DND-41 (cell line): ENCODE measurements at regions not wholly inside any gene's neighbourhood (a gene's known extent, or its start where the extent isn't known, plus 50 kb on each side); places are given as distances from the start of the nearest gene placed in this dataset.

Experiments
- ATAC-seq: fragments of 200-7000 bp; cut with Tn5 transposase; 3 replicates; pipeline ENCODE4 v1.9.1; 2021; ENCODE audit warnings: low read depth; ENCODE audit not compliant: insufficient read depth
- DNase-seq: peaks from one replicate; pipeline ENCODE4 v3.0.0-alpha.2; 2020
- H2AFZ ChIP-seq: 2 replicates; pipeline ENCODE4 v1.6.0; 2012; ENCODE audit warnings: low read depth, low read length
- H3K27ac ChIP-seq: 2 replicates; pipeline ENCODE4 v1.5.1; 2012; ENCODE audit warnings: low read length, inconsistent platforms
- H3K27me3 ChIP-seq: fragments of 200-600 bp; sonication (generic); 2 replicates; pipeline ENCODE4 v1.6.0; 2012; ENCODE audit warnings: low read length, mild to moderate bottlenecking, inconsistent platforms; ENCODE audit not compliant: insufficient read depth, poor library complexity
- H3K36me3 ChIP-seq: 2 replicates; pipeline ENCODE4 v1.5.1; 2012; ENCODE audit warnings: low read length, inconsistent platforms; ENCODE audit not compliant: insufficient read depth
- H3K4me1 ChIP-seq: 2 replicates; pipeline ENCODE4 v1.5.1; 2012; ENCODE audit warnings: mild to moderate bottlenecking, low read length; ENCODE audit not compliant: insufficient read depth
- H3K4me2 ChIP-seq: 2 replicates; pipeline ENCODE4 v1.6.0; 2012; ENCODE audit warnings: mild to moderate bottlenecking, moderate library complexity, low read length, inconsistent platforms; ENCODE audit not compliant: insufficient read depth
- H3K4me3 ChIP-seq, 2 experiments: fragments of 200-600 bp in 1 of 2; shearing (Covaris generic) in 1 of 2; 2 replicates each; pipeline ENCODE4 v1.5.1; 2012 to 2016; ENCODE audit warnings: inconsistent platforms in 2 of 2, low read length in 2 of 2, mild to moderate bottlenecking in 2 of 2, low read depth in 1 of 2, moderate library complexity in 1 of 2
- H3K79me2 ChIP-seq: 2 replicates; pipeline ENCODE4 v1.6.0; 2012; ENCODE audit warnings: low read length, inconsistent platforms; ENCODE audit not compliant: insufficient read depth
- H3K9ac ChIP-seq: 2 replicates; pipeline ENCODE4 v1.6.0; 2012; ENCODE audit warnings: low read depth, mild to moderate bottlenecking, inconsistent platforms, low read length, moderate library complexity
- H3K9me3 ChIP-seq: 2 replicates; pipeline ENCODE4 v1.5.1; 2012; ENCODE audit warnings: low read length, moderate library complexity, mild to moderate bottlenecking, inconsistent platforms; ENCODE audit not compliant: insufficient read depth, severe bottlenecking
- H4K20me1 ChIP-seq: 2 replicates; pipeline ENCODE4 v1.6.0; 2012; ENCODE audit warnings: low read length; ENCODE audit not compliant: insufficient read depth
- CTCF ChIP-seq: IDR thresholded peaks from 2 replicates; pipeline ENCODE4 v1.5.1; 2012; ENCODE audit warnings: borderline replicate concordance, low read length, moderate library complexity, mild to moderate bottlenecking; ENCODE audit not compliant: poor library complexity, severe bottlenecking; ENCODE audit errors: extremely low read depth
- EZH2 ChIP-seq: IDR thresholded peaks from 3 replicates; pipeline ENCODE4 v1.6.1; 2012; ENCODE audit warnings: borderline replicate concordance, low read depth, mild to moderate bottlenecking, moderate library complexity, low read length, inconsistent platforms; ENCODE audit not compliant: severe bottlenecking

GRCh38 chr2:128490321-128490720 is 171.7 kb upstream of the HS6ST1 start:
- Histone ChIP-seq H3K27ac (peak overlapping the region; percentile 71), H3K4me3 (no peak overlapping the region), H3K4me2 (0 out of 2 replicates have a peak overlapping the region, but pooled peaks have one; percentile 1), H3K27me3 (no peaks in the 10 kb centered on the region), H3K79me2 (no peaks in the 10 kb centered on the region), H3K36me3 (no peaks in the 10 kb centered on the region), H3K9me3 (no peaks in the 10 kb centered on the region), H4K20me1 (no peaks in the 10 kb centered on the region), H3K4me1 (peaks cover 31% of the 10 kb centered on the region), H3K9ac (peak overlapping the region; percentile 10; the same call in 1 of the 2 replicates), H2AFZ (peak overlapping the region; percentile 57)
- ATAC-seq (peak; percentile 62; the same call in 2 of the 3 replicates), DNase-seq (no peak)
- TF ChIP-seq CTCF: no peak
- no peak for TF ChIP-seq EZH2

GRCh38 chr2:128490881-128491691 is 172.4 kb upstream of the HS6ST1 start:
- Histone ChIP-seq H2AFZ (peak overlapping the region; percentile 57; the same call in 1 of the 2 replicates), H3K9me3 (no peaks in the 10 kb centered on the region), H3K27ac (peak overlapping the region; percentile 71), H3K4me2 (no peak overlapping the region), H3K27me3 (no peaks in the 10 kb centered on the region), H4K20me1 (no peaks in the 10 kb centered on the region), H3K79me2 (no peaks in the 10 kb centered on the region), H3K4me3 (no peak overlapping the region), H3K9ac (no peak overlapping the region; the same call in 1 of the 2 replicates), H3K36me3 (no peaks in the 10 kb centered on the region), H3K4me1 (peaks cover 31% of the 10 kb centered on the region)
- no peak for ATAC-seq
- DNase-seq: no peak
- TF ChIP-seq CTCF (no peak), EZH2 (no peak)

- H3K4me2 ChIP-seq: no peak overlapping the region
- H3K79me2 ChIP-seq: no peaks in the 10 kb centered on the region
- no peaks in the 10 kb centered on the region for H3K27me3 ChIP-seq
- H4K20me1 ChIP-seq: no peaks in the 10 kb centered on the region
- H3K9me3 ChIP-seq: no peaks in the 10 kb centered on the region
- no peak for DNase-seq
- no peak for ATAC-seq
- no peaks in the 10 kb centered on the region for H3K36me3 ChIP-seq
- no peak overlapping the region for H3K9ac ChIP-seq
- no peak overlapping the region for H2AFZ ChIP-seq
- H3K27ac ChIP-seq: no peak overlapping the region
- no peak overlapping the region for H3K4me3 ChIP-seq
- H3K4me1 ChIP-seq: peaks cover 31% of the 10 kb centered on the region
- TF ChIP-seq CTCF (no peak), EZH2 (no peak)
Observed at GRCh38 chr2:128491692-128492244, 173.1 kb upstream of the HS6ST1 start.
